ENCODE measurements at regions not wholly inside any gene's neighbourhood (a gene's known extent, or its start where the extent isn't known, plus 50 kb on each side); places are given as distances from the start of the nearest gene placed in this dataset.

DNA sequence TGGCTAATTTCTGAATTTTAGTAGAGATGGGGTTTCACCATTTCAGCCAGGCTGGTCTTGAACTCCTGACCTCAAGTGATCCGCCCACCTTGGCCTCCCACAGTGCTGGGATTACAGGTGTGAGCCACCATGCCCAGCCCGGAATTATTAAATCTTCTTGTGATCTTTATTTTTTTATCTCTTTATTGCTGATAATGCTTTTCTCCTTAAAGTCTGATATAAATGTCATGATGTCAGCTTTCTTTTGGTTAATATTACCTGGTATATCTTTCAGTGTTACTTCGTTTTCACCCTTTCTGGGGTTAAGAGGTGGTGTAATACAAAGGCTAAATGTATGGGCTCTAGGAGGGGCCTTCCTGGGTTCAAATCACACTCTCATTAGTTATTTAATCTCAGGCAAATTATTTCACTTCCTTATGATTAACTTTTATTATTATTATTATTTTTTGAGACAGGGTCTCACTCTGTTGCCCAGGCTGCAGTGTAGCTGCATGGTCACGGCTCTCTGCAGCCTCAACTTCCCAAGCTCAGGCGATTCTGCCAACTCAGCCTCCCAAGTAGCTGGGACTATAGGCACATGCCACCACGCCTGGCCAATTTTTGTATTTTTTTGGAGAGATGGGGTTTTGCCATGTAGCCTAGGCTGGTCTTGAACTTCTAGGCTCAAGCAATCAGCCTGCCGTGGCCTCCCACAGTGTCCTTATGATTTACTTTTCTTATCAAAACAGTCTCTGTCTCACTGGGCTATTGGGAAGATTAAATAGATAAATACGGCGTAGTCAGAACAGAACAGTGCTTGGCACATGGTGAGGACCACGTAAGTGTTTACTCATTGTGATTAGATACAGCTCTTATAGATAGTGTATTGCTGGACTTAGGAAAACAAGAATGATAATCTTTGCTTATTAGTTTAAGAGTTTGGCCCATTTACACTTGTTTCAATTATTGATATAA is 216.5 kb downstream of the URB2 start:
- no peak overlapping the region for H3K4me3 ChIP-seq (ENCODE audit: extremely low read depth in 1 of 4, insufficient read depth in 2 of 4, low read depth in 3 of 4, low read length in 4 of 4)
- no peaks in the 10 kb centered on the region for H3K9me3 ChIP-seq (ENCODE audit: insufficient read depth in 2 of 2, low read depth in 1 of 2, low read length in 1 of 2)
- no peak overlapping the region for H3K18ac ChIP-seq (ENCODE audit: extremely low read depth, low read length)
- no peak overlapping the region for H3K27ac ChIP-seq (ENCODE audit: low read depth, low read length)
- no peaks in the 10 kb centered on the region for H4K20me1 ChIP-seq (replicated peaks in 1 of 2; ENCODE audit: control insufficient read depth in 1 of 2, insufficient read depth in 2 of 2, low read length in 2 of 2)
- no peaks in the 10 kb centered on the region; the same call in 1 of the 2 replicates for H3K23me2 ChIP-seq (ENCODE audit: low read depth, low read length)
- H3K27me3 ChIP-seq (replicated peaks in 1 of 4; ENCODE audit: control insufficient read depth in 3 of 4, extremely low read depth in 1 of 4, insufficient read depth in 3 of 4, low read length in 3 of 4) = no peaks in the 10 kb centered on the region
- H2BK120ac ChIP-seq (replicated peaks; ENCODE audit: low read depth, low read length) = no peak overlapping the region
- H3K56ac ChIP-seq (replicated peaks; ENCODE audit: insufficient read length, low read depth, low read length) = no peak overlapping the region
- H4K5ac ChIP-seq (ENCODE audit: insufficient read length, low read depth, low read length) = no peak overlapping the region
- no peak overlapping the region for H3K9ac ChIP-seq (replicated peaks in 1 of 4; ENCODE audit: extremely low read depth in 1 of 4, low read depth in 3 of 4, low read length in 3 of 4)
- no peak overlapping the region for H2AK5ac ChIP-seq (ENCODE audit: low read depth, low read length)
- H4K8ac ChIP-seq (ENCODE audit: extremely low read depth, insufficient read depth, low read length) = no peak overlapping the region
- no peak overlapping the region for H2BK15ac ChIP-seq (ENCODE audit: low read length)
- H3K4me1 ChIP-seq (replicated peaks in 1 of 4; ENCODE audit: control insufficient read depth in 3 of 4, insufficient read depth in 4 of 4, low read length in 3 of 4) = no peaks in the 10 kb centered on the region; a peak in 1 of 7 replicates
- H2AFZ ChIP-seq (ENCODE audit: low read length) = no peak overlapping the region
- no peak overlapping the region for H3K23ac ChIP-seq (ENCODE audit: insufficient read length)
- no peak overlapping the region for H2BK5ac ChIP-seq (ENCODE audit: low read depth, low read length)
- H3K79me2 ChIP-seq (ENCODE audit: control insufficient read depth in 1 of 2, insufficient read depth in 2 of 2, low read length in 2 of 2) = no peaks in the 10 kb centered on the region
- no peak overlapping the region for H3K14ac ChIP-seq (ENCODE audit: insufficient read length)
- H2BK12ac ChIP-seq (ENCODE audit: low read depth, low read length) = no peak overlapping the region
- WGBS, 2 experiments (ENCODE audit: extremely low coverage in 1 of 2, insufficient coverage in 1 of 2, insufficient read length in 1 of 2, insufficient replicate concordance in 2 of 2, low coverage in 1 of 2, low lambda C conversion rate in 2 of 2, missing lambda C conversion rate in 1 of 2) = 89% methylated on average over 10 of the region's 10 CpGs; no CpG with 5 or more reads in 1 of the 2 experiments
- H2BK20ac ChIP-seq (ENCODE audit: low read length) = no peak overlapping the region
- ChIA-PET CTCF (ENCODE audit: partially characterized antibody) (interaction anchor here (1.2 kb wide), 2 partner anchors 12 to 20 kb away, joined by 3 to 4 read pairs; no protein-coding TSS in a partner anchor), POLR2A (ENCODE audit: partially characterized antibody) (no interaction called here)
- H3K4ac ChIP-seq (replicated peaks; ENCODE audit: insufficient read length, low read depth, low read length) = no peak overlapping the region
- H3K36me3 ChIP-seq (ENCODE audit: control insufficient read depth in 2 of 4, insufficient read depth in 4 of 4, low read length in 3 of 4) = no peaks in the 10 kb centered on the region
- no peaks in the 10 kb centered on the region for H3K79me1 ChIP-seq (ENCODE audit: low read depth, low read length)
- FAIRE-seq = no peak
- no peak for DNase-seq (ENCODE audit: low read depth in 1 of 2, low spot score in 2 of 2)
- no peak overlapping the region for H4K91ac ChIP-seq (replicated peaks; ENCODE audit: insufficient read length, low read length)
- H3K4me2 ChIP-seq (ENCODE audit: insufficient read depth in 1 of 2, low read depth in 2 of 2, low read length in 2 of 2) = no peak overlapping the region
- TF ChIP-seq CHD1 (IDR thresholded peaks at IDR 0.05; ENCODE audit: low read depth, low read length) (no peak), YY1 (IDR thresholded peaks at IDR 0.05; ENCODE audit: low read depth, low read length) (no peak), RFX5 (IDR thresholded peaks at IDR 0.05; ENCODE audit: borderline replicate concordance, low read depth, low read length) (no peak), CBX8 (IDR thresholded peaks at IDR 0.05; ENCODE audit: borderline replicate concordance, low read depth, low read length) (no peak), EGR1 (IDR thresholded peaks at IDR 0.05; ENCODE audit: borderline replicate concordance, low read depth, low read length) (no peak), CTBP2 (IDR thresholded peaks at IDR 0.05; ENCODE audit: borderline replicate concordance, insufficient read depth, insufficient read length, low read length) (no peak), RAD21 (IDR thresholded peaks at IDR 0.05 in 1 of 2, conservative IDR thresholded peaks at IDR 0.05 in 1 of 2; ENCODE audit: low read depth in 2 of 2, low read length in 2 of 2) (no peak), ASH2L (IDR thresholded peaks at IDR 0.05; ENCODE audit: low read length) (no peak), KDM1A (IDR thresholded peaks at IDR 0.05; ENCODE audit: borderline replicate concordance, low read length) (no peak), KDM4A (IDR thresholded peaks at IDR 0.05; ENCODE audit: low read depth, low read length, severe bottlenecking) (no peak), NRF1 (IDR thresholded peaks at IDR 0.05; ENCODE audit: low read depth, low read length) (no peak), SP2 (IDR thresholded peaks at IDR 0.05; ENCODE audit: low read length) (no peak), GTF2F1 (IDR thresholded peaks at IDR 0.05; ENCODE audit: borderline replicate concordance, low read depth, low read length) (no peak)
